Esophagus muscularis mucosa (tissue), 3 donors: ENCODE measurements at regions not wholly inside any gene's neighbourhood (a gene's known extent, or its start where the extent isn't known, plus 50 kb on each side); places are given as distances from the start of the nearest gene placed in this dataset.

Experiments used
- CTCF ChIP-seq, 3 experiments: fragments of 200-600 bp in 2 of 3; fragments of 450-650 bp in 1 of 3; sonication (generic) in 2 of 3; IDR thresholded peaks; one replicate each; pipeline ENCODE4 v1.5.1; 2017 to 2019; ENCODE audit warnings: antibody characterized with exemption in 3 of 3, mild to moderate bottlenecking in 2 of 3, moderate library complexity in 1 of 3
- POLR2A ChIP-seq: fragments of 450-650 bp; IDR thresholded peaks from one replicate; pipeline ENCODE4 v1.6.1; 2017; ENCODE audit warnings: antibody characterized with exemption, moderate library complexity, mild to moderate bottlenecking, low read depth
- POLR2AphosphoS5 ChIP-seq, 2 donors: sonication (generic); formaldehyde crosslinking; IDR thresholded peaks; one replicate each; pipeline ENCODE4 v1.6.1; 2017; ENCODE audit warnings: antibody characterized with exemption in 2 of 2

- TF ChIP-seq CTCF (IDR thresholded peaks at IDR 0.05) (no peak), POLR2AphosphoS5 (IDR thresholded peaks at IDR 0.05) (no peak), POLR2A (no peak)
These were observed 69.2 kb upstream of the FAM171A1 start for GRCh38 chr10:15440204-15440711.
